ENCODE measurements at regions not wholly inside any gene's neighbourhood (a gene's known extent, or its start where the extent isn't known, plus 50 kb on each side); places are given as distances from the start of the nearest gene placed in this dataset.

GRCh38 chr12:17358835-17359234, 731.2 kb downstream of the RERGL start:
- CTCF ChIA-PET: no interaction called here
- H3K9me3 Mint-ChIP-seq (ENCODE audit: insufficient read depth): no peaks in the 10 kb centered on the region
- H2AFZ ChIP-seq (ENCODE audit: insufficient read depth, low read depth, low read length, poor library complexity, severe bottlenecking): no peak overlapping the region
- no peak for DNase-seq
- H3K27ac ChIP-seq (ENCODE audit: low read length in 2 of 2): no peak overlapping the region
- H3K4me1 ChIP-seq (ENCODE audit: control insufficient read depth in 2 of 2, insufficient read depth in 2 of 2, low read length in 2 of 2): no peaks in the 10 kb centered on the region
- H3K27me3 ChIP-seq (replicated peaks in 1 of 4; ENCODE audit: control extremely low read depth in 1 of 4, control insufficient read depth in 3 of 4, insufficient read depth in 4 of 4, low read length in 3 of 4): no peaks in the 10 kb centered on the region
- TF ChIP-seq CTCF (IDR thresholded peaks at IDR 0.05) (no peak), EZH2 (IDR thresholded peaks at IDR 0.05; ENCODE audit: borderline replicate concordance, insufficient read depth, low read depth, low read length, poor library complexity, severe bottlenecking) (no peak)
- H3K27me3 Mint-ChIP-seq: no peaks in the 10 kb centered on the region
- H3K9me3 ChIP-seq (ENCODE audit: control extremely low read depth in 1 of 3, control insufficient read depth in 2 of 3, insufficient read depth in 1 of 3, low read length in 2 of 3): no peaks in the 10 kb centered on the region
- no peaks in the 10 kb centered on the region for H3K79me2 ChIP-seq (ENCODE audit: control insufficient read depth, insufficient read depth, low read length)
- no peaks in the 10 kb centered on the region for H3K4me1 Mint-ChIP-seq
- no peak overlapping the region for H3K27ac Mint-ChIP-seq
- no peaks in the 10 kb centered on the region for H4K20me1 ChIP-seq (ENCODE audit: control insufficient read depth, insufficient read depth, low read length, poor library complexity, severe bottlenecking)
- H3K4me2 ChIP-seq (replicated peaks; ENCODE audit: low read depth, low read length, poor library complexity, severe bottlenecking): no peak overlapping the region
- POLR2A ChIA-PET: no interaction called here
- no peak for ATAC-seq (ENCODE audit: low read depth)
- no peak overlapping the region for H3K9ac ChIP-seq (ENCODE audit: low read length)
- no CpG with 5 or more reads among the region's 3 CpGs for WGBS (ENCODE audit: insufficient coverage)
- intact Hi-C loops (cut with micrococcal nuclease): no loop called here
- H3K36me3 ChIP-seq (replicated peaks in 1 of 2; ENCODE audit: control extremely low read depth in 1 of 2, control insufficient read depth in 1 of 2, extremely low read depth in 1 of 2, insufficient read depth in 2 of 2, low read length in 1 of 2): no peaks in the 10 kb centered on the region
- no peak overlapping the region for H3K4me3 Mint-ChIP-seq
- H3K4me3 ChIP-seq (ENCODE audit: control extremely low read depth in 1 of 5, extremely low read depth in 1 of 5, insufficient read depth in 1 of 5, low read depth in 2 of 5, low read length in 4 of 5): no peak overlapping the region

- Histone ChIP-seq H3K36me3 (replicated peaks in 1 of 2; ENCODE audit: control extremely low read depth in 1 of 2, control insufficient read depth in 1 of 2, extremely low read depth in 1 of 2, insufficient read depth in 2 of 2, low read length in 1 of 2) (no peaks in the 10 kb centered on the region), H3K27me3 (replicated peaks in 1 of 4; ENCODE audit: control extremely low read depth in 1 of 4, control insufficient read depth in 3 of 4, insufficient read depth in 4 of 4, low read length in 3 of 4) (no peaks in the 10 kb centered on the region), H3K79me2 (ENCODE audit: control insufficient read depth, insufficient read depth, low read length) (no peaks in the 10 kb centered on the region), H2AFZ (ENCODE audit: insufficient read depth, low read depth, low read length, poor library complexity, severe bottlenecking) (no peak overlapping the region), H3K4me2 (replicated peaks; ENCODE audit: low read depth, low read length, poor library complexity, severe bottlenecking) (no peak overlapping the region), H3K9ac (ENCODE audit: low read length) (no peak overlapping the region), H3K4me3 (ENCODE audit: control extremely low read depth in 1 of 5, extremely low read depth in 1 of 5, insufficient read depth in 1 of 5, low read depth in 2 of 5, low read length in 4 of 5) (no peak overlapping the region), H3K9me3 (ENCODE audit: control extremely low read depth in 1 of 3, control insufficient read depth in 2 of 3, insufficient read depth in 1 of 3, low read length in 2 of 3) (no peaks in the 10 kb centered on the region), H3K4me1 (ENCODE audit: control insufficient read depth in 2 of 2, insufficient read depth in 2 of 2, low read length in 2 of 2) (no peaks in the 10 kb centered on the region), H4K20me1 (ENCODE audit: control insufficient read depth, insufficient read depth, low read length, poor library complexity, severe bottlenecking) (no peaks in the 10 kb centered on the region), H3K27ac (ENCODE audit: low read length in 2 of 2) (no peak overlapping the region)
- Mint-ChIP-seq H3K27me3 (no peaks in the 10 kb centered on the region), H3K4me3 (no peak overlapping the region), H3K27ac (no peak overlapping the region), H3K4me1 (no peaks in the 10 kb centered on the region), H3K9me3 (ENCODE audit: insufficient read depth) (no peaks in the 10 kb centered on the region)
- intact Hi-C loops (cut with micrococcal nuclease): no loop called here
- WGBS (ENCODE audit: insufficient coverage): no CpG with 5 or more reads among the region's 1 CpG
- DNase-seq (no peak), ATAC-seq (ENCODE audit: low read depth) (no peak)
- POLR2A ChIA-PET: no interaction called here
- CTCF ChIA-PET: no interaction called here
- TF ChIP-seq CTCF (IDR thresholded peaks at IDR 0.05): no peak
- TF ChIP-seq EZH2 (IDR thresholded peaks at IDR 0.05; ENCODE audit: borderline replicate concordance, insufficient read depth, low read depth, low read length, poor library complexity, severe bottlenecking): no peak
These were observed 732.6 kb downstream of the RERGL start for GRCh38 chr12:17357396-17357795.

Measured in B cell (primary cell).